ENCODE measurements at regions not wholly inside any gene's neighbourhood (a gene's known extent, or its start where the extent isn't known, plus 50 kb on each side); places are given as distances from the start of the nearest gene placed in this dataset.
A peak's percentile ranks its signal among the peaks of the same experiment; 100 is the strongest.

DNA sequence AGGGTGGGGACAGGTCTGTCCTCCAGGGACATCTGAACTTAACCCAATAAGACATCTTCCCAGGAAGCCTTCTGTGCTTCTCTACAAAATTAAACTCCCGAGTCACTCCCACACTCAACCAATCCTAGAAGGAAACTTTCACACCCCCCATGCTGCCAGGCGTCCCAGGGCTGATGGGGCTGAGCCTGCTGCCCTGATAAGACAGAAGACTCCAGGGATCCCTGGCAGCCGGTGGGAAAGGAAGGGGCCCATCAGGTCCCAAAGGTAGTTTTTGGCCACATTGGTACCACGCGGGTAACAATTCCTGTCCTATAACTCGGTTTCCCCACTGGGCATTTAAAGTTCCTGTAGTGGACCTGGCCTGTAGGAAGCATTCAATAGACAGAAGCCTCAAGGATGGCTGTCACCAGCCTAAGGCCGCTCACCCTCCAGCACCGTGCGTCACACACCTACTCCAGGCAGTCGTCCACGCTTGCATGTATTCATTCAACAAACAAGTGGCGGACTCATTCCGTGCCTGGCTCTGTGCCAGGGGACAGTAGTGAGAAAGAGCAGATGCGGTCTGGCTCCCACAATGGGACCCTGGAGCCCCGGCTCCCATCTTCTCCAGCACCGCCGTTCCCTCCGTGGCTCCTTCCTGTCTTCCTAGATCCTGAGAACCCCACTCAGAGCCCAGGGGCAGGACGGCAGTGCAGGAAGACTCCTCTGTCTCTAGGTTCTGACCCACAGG is 465.2 kb downstream of the NPHP4 start:
- no peak for DNase-seq (ENCODE audit: low read depth, low spot score)
- H3K4me3 ChIP-seq (ENCODE audit: low read length), result no peak overlapping the region

GRCh38 chr1:5526385-5526750 is 465.9 kb downstream of the NPHP4 start:
- DNase-seq (ENCODE audit: low read depth, low spot score), result no peak
- H3K4me3 ChIP-seq (ENCODE audit: low read length), result no peak overlapping the region

GRCh38 chr1:5525597-5526384 is 466.4 kb downstream of the NPHP4 start:
- no peak overlapping the region for H3K4me3 ChIP-seq (ENCODE audit: low read length)
- DNase-seq (ENCODE audit: low read depth, low spot score), result no peak

GRCh38 chr1:5522531-5523145 is 469.6 kb downstream of the NPHP4 start:
- H3K4me3 ChIP-seq (ENCODE audit: low read length), result no peak overlapping the region
- no peak for DNase-seq (ENCODE audit: low read depth, low spot score)

- no peak overlapping the region for H3K4me3 ChIP-seq (ENCODE audit: low read length)
- DNase-seq (ENCODE audit: low read depth, low spot score), result no peak
Observed at GRCh38 chr1:5519366-5520135, 472.7 kb downstream of the NPHP4 start.

DNA sequence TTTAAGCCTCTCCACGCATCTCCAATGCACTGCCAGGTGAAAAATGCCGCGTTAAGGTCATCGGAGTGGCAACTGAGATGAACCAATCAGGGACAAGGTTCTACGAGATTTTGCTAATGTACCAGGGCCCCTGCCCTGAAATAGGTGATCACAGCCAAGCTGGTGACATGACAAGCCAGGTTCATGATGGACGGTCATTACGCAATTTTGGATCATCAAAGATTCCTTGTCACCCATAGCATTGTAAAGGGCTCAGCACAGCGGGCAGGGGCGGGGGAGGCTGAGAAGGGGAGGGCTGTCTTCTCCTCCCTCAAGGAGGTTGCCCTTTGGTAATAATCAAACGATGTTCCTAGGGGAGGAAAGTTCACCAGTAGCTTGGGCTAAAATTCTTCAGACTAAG is 475.5 kb downstream of the NPHP4 start:
- no peak for DNase-seq (ENCODE audit: low read depth, low spot score)
- no peak overlapping the region for H3K4me3 ChIP-seq (ENCODE audit: low read length)

- H3K4me3 ChIP-seq (ENCODE audit: low read length), result no peak overlapping the region
- no peak for DNase-seq (ENCODE audit: low read depth, low spot score)
Observed at GRCh38 chr1:5515501-5515900, 476.7 kb downstream of the NPHP4 start.

- DNase-seq (ENCODE audit: low read depth, low spot score), result peak; percentile 36
Observed at GRCh38 chr1:5514527-5515183, 477.6 kb downstream of the NPHP4 start.

GRCh38 chr1:5513846-5514526 is 478.2 kb downstream of the NPHP4 start:
- no peak overlapping the region for H3K4me3 ChIP-seq (ENCODE audit: low read length)
- DNase-seq (ENCODE audit: low read depth, low spot score), result no peak

More at GRCh38 chr1:5514527-5515183, 477.6 kb downstream of the NPHP4 start:
- H3K4me3 ChIP-seq (ENCODE audit: low read length), result no peak overlapping the region

GRCh38 chr1:5513179-5513578 is 479.0 kb downstream of the NPHP4 start:
- H3K4me3 ChIP-seq (ENCODE audit: low read length), result no peak overlapping the region
- DNase-seq (ENCODE audit: low read depth, low spot score), result no peak

DNA sequence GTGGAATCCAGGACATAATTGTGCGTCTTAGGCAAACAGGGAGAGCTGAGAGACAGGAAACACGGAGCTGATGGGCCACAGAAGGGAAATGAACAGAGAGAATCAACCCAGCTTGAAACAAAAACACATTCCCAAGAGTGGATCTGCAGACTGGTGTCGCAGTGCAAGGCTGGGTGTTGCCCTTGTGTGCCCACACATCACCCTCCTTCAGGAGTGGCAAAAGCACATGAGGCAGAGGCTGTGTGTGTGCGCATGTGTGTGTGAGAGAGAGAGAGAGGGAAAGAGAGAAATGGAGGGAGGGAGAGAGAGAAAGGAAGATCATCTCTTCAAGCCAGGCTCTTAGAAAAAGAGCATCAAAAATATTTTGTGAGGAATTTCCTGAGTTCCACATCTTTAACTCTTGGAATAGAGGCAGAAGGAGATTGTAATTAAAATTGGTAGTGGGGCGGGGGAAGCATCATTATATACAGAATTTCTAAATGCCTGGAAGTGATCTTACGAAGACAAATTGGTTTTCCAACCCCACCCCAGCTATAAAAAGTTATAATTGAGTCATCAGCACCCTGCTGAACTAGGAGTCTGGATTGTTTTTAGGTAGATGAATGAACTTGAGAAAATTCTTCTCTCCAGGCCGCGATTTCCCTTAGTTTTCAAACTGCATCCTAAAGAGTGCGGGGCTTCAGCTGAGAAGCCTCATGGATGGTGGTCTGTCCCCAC is 480.7 kb downstream of the NPHP4 start:
- DNase-seq (ENCODE audit: low read depth, low spot score), result no peak
- no peak overlapping the region for H3K4me3 ChIP-seq (ENCODE audit: low read length)

- H3K4me3 ChIP-seq (ENCODE audit: low read length), result no peak overlapping the region
Observed at GRCh38 chr1:5509664-5510452, 482.4 kb downstream of the NPHP4 start.

DNA sequence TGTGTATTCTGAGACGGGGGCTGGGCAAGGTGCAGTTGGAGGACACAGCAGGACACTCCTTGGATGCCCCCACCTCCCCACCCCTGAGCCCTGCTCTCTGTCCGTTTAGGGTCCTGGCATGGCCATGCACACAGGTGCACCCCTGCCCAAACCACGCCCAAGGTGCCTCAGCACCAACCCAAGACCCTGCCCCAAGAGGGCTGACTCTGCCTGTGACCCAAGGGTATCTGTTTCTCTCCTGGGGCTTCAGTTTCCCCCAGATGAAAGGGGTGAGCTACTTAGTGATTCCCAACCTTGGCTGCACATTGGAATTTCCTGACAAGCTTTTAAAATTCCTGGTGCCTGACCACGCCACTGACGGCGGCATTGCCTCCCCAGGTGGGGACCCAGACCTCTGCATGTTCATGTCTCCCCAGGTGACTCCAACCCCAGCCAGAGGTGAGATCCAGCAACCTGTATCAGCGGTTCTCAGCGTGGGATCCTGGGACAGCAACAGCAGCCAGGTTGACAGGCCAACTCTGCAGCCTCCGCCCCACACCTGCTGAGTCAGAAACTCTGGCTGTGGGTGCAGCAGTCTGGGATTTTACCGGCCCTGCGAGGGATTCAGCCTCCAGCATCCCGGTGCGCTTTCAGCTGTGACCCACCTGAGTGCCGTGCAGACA is 483.4 kb downstream of the NPHP4 start:
- no peak overlapping the region for H3K4me3 ChIP-seq (ENCODE audit: low read length)
- no peak for DNase-seq (ENCODE audit: low read depth, low spot score)

More at GRCh38 chr1:5509664-5510452, 482.4 kb downstream of the NPHP4 start:
- DNase-seq (ENCODE audit: low read depth, low spot score), result peak; percentile 35

GRCh38 chr1:5507340-5507739 is 484.9 kb downstream of the NPHP4 start:
- no peak overlapping the region for H3K4me3 ChIP-seq (ENCODE audit: low read length)
- no peak for DNase-seq (ENCODE audit: low read depth, low spot score)

DNA sequence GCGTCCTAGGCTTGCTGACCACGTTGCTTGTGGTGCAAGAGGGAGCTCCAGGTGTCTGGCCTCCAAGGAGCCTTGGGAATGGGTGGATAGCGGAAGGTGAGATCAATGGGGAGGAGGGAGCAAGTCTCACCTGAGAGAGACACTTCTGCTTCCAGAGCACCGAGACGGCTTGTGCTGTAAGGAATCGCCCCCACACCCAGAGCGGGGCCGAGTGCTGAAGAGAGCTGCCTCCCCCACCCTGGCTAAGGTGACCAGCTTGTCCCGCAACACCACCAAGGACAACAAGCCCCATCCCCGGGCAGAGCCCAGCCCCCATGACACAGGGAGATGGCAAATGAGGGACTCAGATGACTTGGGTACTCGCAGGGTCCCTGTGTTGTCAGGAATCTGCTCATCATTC is 485.6 kb downstream of the NPHP4 start:
- no peak overlapping the region for H3K4me3 ChIP-seq (ENCODE audit: low read length)
- DNase-seq (ENCODE audit: low read depth, low spot score), result no peak

DNA sequence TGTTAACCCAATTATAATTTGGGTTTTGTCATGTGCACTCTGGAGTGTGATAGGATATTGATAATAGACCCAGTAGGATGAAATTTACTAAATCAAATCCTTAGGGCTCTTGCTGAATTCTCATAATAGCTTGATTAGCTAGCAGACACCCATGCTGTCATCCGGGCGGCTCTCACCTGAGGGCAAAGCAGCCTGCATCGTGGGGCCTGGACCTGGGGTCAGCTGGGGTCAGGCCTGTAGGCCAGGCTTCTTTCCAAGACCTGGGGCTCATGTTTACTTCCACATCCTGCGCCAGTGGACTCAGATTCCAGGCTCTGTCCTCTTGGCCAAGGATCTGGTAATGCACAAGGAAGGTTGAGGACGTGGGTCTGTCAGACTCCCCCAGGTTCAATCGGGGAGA is 486.3 kb downstream of the NPHP4 start:
- no peak for DNase-seq (ENCODE audit: low read depth, low spot score)
- H3K4me3 ChIP-seq (ENCODE audit: low read length), result no peak overlapping the region

GRCh38 chr1:5504364-5504740 is 487.9 kb downstream of the NPHP4 start:
- DNase-seq (ENCODE audit: low read depth, low spot score), result no peak
- no peak overlapping the region for H3K4me3 ChIP-seq (ENCODE audit: low read length)
